NCI-H226 (cell line): ENCODE measurements at regions not wholly inside any gene's neighbourhood (a gene's known extent, or its start where the extent isn't known, plus 50 kb on each side); places are given as distances from the start of the nearest gene placed in this dataset.
"Not testable (repeated sequence)": the region's sequence is repeated elsewhere in the genome, so short reads cannot be mapped to it uniquely, and the experiment has no call there.

Experiments
- DNase-seq: peaks from one replicate; pipeline ENCODE4 v3.0.0-alpha.2; 2015

GRCh38 chr4:73671348-73671747 is 51.1 kb upstream of the RASSF6 start:
- not testable (repeated sequence) for DNase-seq

GRCh38 chr4:73673286-73673685 is 53.0 kb upstream of the RASSF6 start:
- DNase-seq, result no peak

- DNase-seq, result no peak
Observed at GRCh38 chr4:73674451-73674919, 54.2 kb upstream of the RASSF6 start.

- no peak for DNase-seq
Observed at GRCh38 chr4:73675623-73676022, 55.4 kb upstream of the RASSF6 start.

- DNase-seq, result no peak
Observed at GRCh38 chr4:73676136-73676535, 55.9 kb upstream of the RASSF6 start.

- DNase-seq, result peak; percentile 58
Observed at GRCh38 chr4:73676861-73677323, 56.7 kb upstream of the RASSF6 start.

- DNase-seq, result peak; percentile 74
Observed at GRCh38 chr4:73679836-73680235, 59.6 kb upstream of the RASSF6 start.

GRCh38 chr4:73681776-73682175 is 58.6 kb upstream of the CXCL8 start:
- DNase-seq, result no peak

- no peak for DNase-seq
Observed at GRCh38 chr4:73682508-73682907, 57.9 kb upstream of the CXCL8 start.

- DNase-seq, result no peak
Observed at GRCh38 chr4:73683033-73683432, 57.3 kb upstream of the CXCL8 start.

- no peak for DNase-seq
Observed at GRCh38 chr4:73683456-73683855, 56.9 kb upstream of the CXCL8 start.

GRCh38 chr4:73684097-73684496 is 56.3 kb upstream of the CXCL8 start:
- no peak for DNase-seq

- DNase-seq, result no peak
Observed at GRCh38 chr4:73685052-73685451, 55.3 kb upstream of the CXCL8 start.

- DNase-seq, result no peak
Observed at GRCh38 chr4:73687421-73687820, 52.9 kb upstream of the CXCL8 start.

GRCh38 chr4:73690051-73690738 is 50.2 kb upstream of the CXCL8 start:
- DNase-seq, result no peak
